LNCaP clone FGC (cell line): ENCODE measurements at regions not wholly inside any gene's neighbourhood (a gene's known extent, or its start where the extent isn't known, plus 50 kb on each side); places are given as distances from the start of the nearest gene placed in this dataset.

Source experiments
- DNase-seq: peaks from one replicate; pipeline ENCODE4 v3.0.0-alpha.2; 2011; ENCODE audit warnings: low read depth
- H3K4me3 ChIP-seq: 2 replicates; pipeline ENCODE4 v1.5.1; 2011; ENCODE audit warnings: mild to moderate bottlenecking, low read depth, low read length, control low read depth
- CTCF ChIP-seq: IDR thresholded peaks from 2 replicates; pipeline ENCODE4 v1.5.1; 2012; ENCODE audit warnings: mild to moderate bottlenecking; ENCODE audit not compliant: control insufficient read depth, insufficient read depth; ENCODE audit errors: extremely low read depth

GRCh38 chr10:63700631-63701156, 179.5 kb downstream of the REEP3 start:
- no peak overlapping the region for H3K4me3 ChIP-seq
- DNase-seq: no peak
- no peak for TF ChIP-seq CTCF

DNA sequence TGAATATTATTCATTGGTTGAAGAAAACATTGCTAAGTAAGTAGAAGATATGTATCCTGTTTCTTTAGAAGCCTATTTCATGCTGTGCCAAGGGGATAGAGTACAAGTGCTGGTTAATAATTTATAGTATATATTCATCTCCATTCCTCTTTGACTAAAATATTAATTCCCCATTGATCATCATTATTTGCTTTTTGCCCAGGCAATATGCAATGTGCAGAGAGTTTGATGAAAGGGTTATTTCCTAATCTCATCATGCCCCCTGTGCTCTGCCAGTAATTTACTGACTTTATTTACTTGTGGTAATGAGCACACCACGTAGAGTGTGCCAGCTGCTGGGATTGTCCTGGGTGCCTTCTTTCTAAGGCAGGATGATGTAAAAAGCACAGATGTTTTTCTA, 180.9 kb downstream of the REEP3 start:
- no peak for DNase-seq
- no peak overlapping the region for H3K4me3 ChIP-seq

GRCh38 chr10:63703113-63703670, 182.0 kb downstream of the REEP3 start:
- H3K4me3 ChIP-seq: no peak overlapping the region
- TF ChIP-seq CTCF: no peak
- DNase-seq: no peak

More for the DNA sequence above, 180.9 kb downstream of the REEP3 start:
- TF ChIP-seq CTCF: no peak

GRCh38 chr10:63703740-63704345, 182.6 kb downstream of the REEP3 start:
- peak; percentile 88 for DNase-seq

GRCh38 chr10:63707254-63707910, 186.2 kb downstream of the REEP3 start:
- TF ChIP-seq CTCF: no peak
- H3K4me3 ChIP-seq: no peak overlapping the region
- DNase-seq: peak; percentile 86

More at GRCh38 chr10:63703740-63704345, 182.6 kb downstream of the REEP3 start:
- H3K4me3 ChIP-seq: no peak overlapping the region
- TF ChIP-seq CTCF: no peak

- H3K4me3 ChIP-seq: no peak overlapping the region
- DNase-seq: no peak
- TF ChIP-seq CTCF: no peak
These were observed 187.2 kb downstream of the REEP3 start for GRCh38 chr10:63708421-63708820.
